ENCODE measurements at regions not wholly inside any gene's neighbourhood (a gene's known extent, or its start where the extent isn't known, plus 50 kb on each side); places are given as distances from the start of the nearest gene placed in this dataset.

- no peak for TF ChIP-seq CTCF (optimal IDR thresholded peaks at IDR 0.05 in 1 of 3, IDR thresholded peaks at IDR 0.05 in 1 of 3, conservative IDR thresholded peaks at IDR 0.05 in 1 of 3; ENCODE audit: extremely low read depth in 1 of 3, insufficient read depth in 2 of 3, low read length in 3 of 3)
- TF ChIP-seq EZH2 (IDR thresholded peaks at IDR 0.05; ENCODE audit: low read length), result no peak
Measured at GRCh38 chr12:88876857-88877256, 296.6 kb upstream of the KITLG start.
